Endothelial cell (in vitro differentiated cells): ENCODE measurements at regions not wholly inside any gene's neighbourhood (a gene's known extent, or its start where the extent isn't known, plus 50 kb on each side); places are given as distances from the start of the nearest gene placed in this dataset.

Source experiments
- DNase-seq: peaks from one replicate; pipeline ENCODE4 v3.0.0; 2021; ENCODE audit warnings: low spot score
- H3K27ac Mint-ChIP-seq: one replicate; pipeline ENCODE4 v1.8.0; 2021; ENCODE audit warnings: mixed read lengths, inconsistent platforms; ENCODE audit not compliant: unreplicated experiment
- H3K27me3 Mint-ChIP-seq: one replicate; pipeline ENCODE4 v1.8.0; 2021; ENCODE audit warnings: mild to moderate bottlenecking, moderate library complexity, mixed read lengths, inconsistent platforms; ENCODE audit not compliant: unreplicated experiment
- H3K36me3 Mint-ChIP-seq: one replicate; pipeline ENCODE4 v1.8.0; 2021; ENCODE audit warnings: mild to moderate bottlenecking, low read depth, mixed read lengths, inconsistent platforms; ENCODE audit not compliant: unreplicated experiment
- H3K4me1 Mint-ChIP-seq: one replicate; pipeline ENCODE4 v1.8.0; 2021; ENCODE audit warnings: mild to moderate bottlenecking, mixed read lengths, inconsistent platforms; ENCODE audit not compliant: unreplicated experiment
- H3K4me3 Mint-ChIP-seq: one replicate; pipeline ENCODE4 v1.8.0; 2021; ENCODE audit warnings: mild to moderate bottlenecking, mixed read lengths, inconsistent platforms; ENCODE audit not compliant: unreplicated experiment
- H3K9me3 Mint-ChIP-seq: one replicate; pipeline ENCODE4 v1.8.0; 2021; ENCODE audit warnings: mixed read lengths, inconsistent platforms; ENCODE audit not compliant: unreplicated experiment
- CTCF ChIP-seq: fragments of 200-600 bp; sonication (generic); IDR thresholded peaks from one replicate; pipeline ENCODE4 v1.5.0; 2021; ENCODE audit warnings: antibody characterized with exemption; ENCODE audit not compliant: unreplicated experiment

- Mint-ChIP-seq H3K36me3 (peaks cover 12% of the 10 kb centered on the region), H3K27me3 (peaks cover 2% of the 10 kb centered on the region), H3K4me1 (peaks cover 30% of the 10 kb centered on the region), H3K4me3 (no peak overlapping the region), H3K9me3 (no peaks in the 10 kb centered on the region), H3K27ac (no peak overlapping the region)
- no peak for TF ChIP-seq CTCF
- no peak for DNase-seq
Observed at GRCh38 chr6:20038410-20039204, 173.7 kb downstream of the MBOAT1 start.

- no peaks in the 10 kb centered on the region for H3K4me1 Mint-ChIP-seq
- no peaks in the 10 kb centered on the region for H3K36me3 Mint-ChIP-seq
- TF ChIP-seq CTCF, result no peak
- no peak overlapping the region for H3K27ac Mint-ChIP-seq
- H3K4me3 Mint-ChIP-seq, result no peak overlapping the region
- H3K27me3 Mint-ChIP-seq, result peaks cover 2% of the 10 kb centered on the region
- H3K9me3 Mint-ChIP-seq, result no peaks in the 10 kb centered on the region
- DNase-seq, result no peak
Observed at GRCh38 chr6:20044883-20045282, 167.4 kb downstream of the MBOAT1 start.
